HL-60 (cell line): ENCODE measurements at regions not wholly inside any gene's neighbourhood (a gene's known extent, or its start where the extent isn't known, plus 50 kb on each side); places are given as distances from the start of the nearest gene placed in this dataset.
A peak's percentile ranks its signal among the peaks of the same experiment; 100 is the strongest.

Source experiments
- DNase-seq, 2 experiments: peaks; one replicate each; pipeline ENCODE4 v3.0.0-alpha.2; 2010 to 2020; ENCODE audit warnings: low read depth in 1 of 2, low spot score in 1 of 2
- H3K27ac ChIP-seq: fragments of 250-450 bp; sonication (Bioruptor Pico); replicated peaks from 2 replicates; pipeline ENCODE4 v1.5.1; 2020; ENCODE audit warnings: mild to moderate bottlenecking, moderate library complexity
- H3K27me3 ChIP-seq: fragments of 250-450 bp; sonication (Bioruptor Pico); 2 replicates; pipeline ENCODE4 v1.5.1; 2021; ENCODE audit warnings: mild to moderate bottlenecking, moderate library complexity; ENCODE audit not compliant: insufficient read depth, poor library complexity, severe bottlenecking
- H3K4me3 ChIP-seq: replicated peaks from 2 replicates; pipeline ENCODE4 v1.5.1; 2011; ENCODE audit warnings: mild to moderate bottlenecking, control low read depth, low read length; ENCODE audit not compliant: insufficient read depth
- GABPA ChIP-seq: IDR thresholded peaks from 2 replicates; pipeline ENCODE4 v1.6.1; 2012; ENCODE audit warnings: low read depth
- POLR2AphosphoS5 ChIP-seq: IDR thresholded peaks from 2 replicates; pipeline ENCODE4 v1.6.1; 2012; ENCODE audit warnings: low read depth
- SPI1 ChIP-seq: IDR thresholded peaks from 2 replicates; pipeline ENCODE4 v1.6.1; 2012; ENCODE audit warnings: low read depth, mild to moderate bottlenecking, borderline replicate concordance
- TF ChIP-seq, protein P1 (sequence below): IDR thresholded peaks from one replicate; pipeline ENCODE4 v1.5.1; 2011; ENCODE audit warnings: low read length, control low read depth, inconsistent platforms; ENCODE audit not compliant: insufficient read depth
- TF ChIP-seq, protein P2 (sequence below): IDR thresholded peaks from 2 replicates; pipeline ENCODE4 v1.6.1; 2012; ENCODE audit warnings: low read depth; ENCODE audit not compliant: insufficient replicate concordance

DNA sequence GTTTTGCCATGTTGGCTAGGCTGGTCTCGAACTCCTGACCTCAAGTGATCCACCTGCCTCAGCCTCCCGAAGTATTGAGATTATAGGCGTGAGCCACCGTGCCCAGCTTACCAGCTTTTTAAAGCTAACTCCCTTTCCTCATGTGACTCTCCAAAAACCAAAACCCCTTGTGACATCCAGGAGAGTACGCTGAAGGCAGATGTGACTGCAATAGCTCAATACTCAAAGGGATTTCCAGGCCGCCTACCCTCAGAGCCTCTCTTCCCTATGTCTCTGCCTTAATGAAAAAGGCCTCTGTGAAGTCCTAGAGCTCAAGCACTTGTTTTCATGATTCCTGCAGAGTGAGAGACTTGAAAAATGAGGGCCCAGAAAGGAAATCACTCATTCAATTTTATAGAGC, 82.6 kb downstream of the TEX35 start:
- no peak overlapping the region for H3K27ac ChIP-seq
- DNase-seq = no peak
- H3K4me3 ChIP-seq = no peak overlapping the region
- TF ChIP-seq, protein P1, sequence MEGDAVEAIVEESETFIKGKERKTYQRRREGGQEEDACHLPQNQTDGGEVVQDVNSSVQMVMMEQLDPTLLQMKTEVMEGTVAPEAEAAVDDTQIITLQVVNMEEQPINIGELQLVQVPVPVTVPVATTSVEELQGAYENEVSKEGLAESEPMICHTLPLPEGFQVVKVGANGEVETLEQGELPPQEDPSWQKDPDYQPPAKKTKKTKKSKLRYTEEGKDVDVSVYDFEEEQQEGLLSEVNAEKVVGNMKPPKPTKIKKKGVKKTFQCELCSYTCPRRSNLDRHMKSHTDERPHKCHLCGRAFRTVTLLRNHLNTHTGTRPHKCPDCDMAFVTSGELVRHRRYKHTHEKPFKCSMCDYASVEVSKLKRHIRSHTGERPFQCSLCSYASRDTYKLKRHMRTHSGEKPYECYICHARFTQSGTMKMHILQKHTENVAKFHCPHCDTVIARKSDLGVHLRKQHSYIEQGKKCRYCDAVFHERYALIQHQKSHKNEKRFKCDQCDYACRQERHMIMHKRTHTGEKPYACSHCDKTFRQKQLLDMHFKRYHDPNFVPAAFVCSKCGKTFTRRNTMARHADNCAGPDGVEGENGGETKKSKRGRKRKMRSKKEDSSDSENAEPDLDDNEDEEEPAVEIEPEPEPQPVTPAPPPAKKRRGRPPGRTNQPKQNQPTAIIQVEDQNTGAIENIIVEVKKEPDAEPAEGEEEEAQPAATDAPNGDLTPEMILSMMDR = no peak
- no peak for TF ChIP-seq POLR2AphosphoS5
- no peak for TF ChIP-seq SPI1
- TF ChIP-seq, protein P2, sequence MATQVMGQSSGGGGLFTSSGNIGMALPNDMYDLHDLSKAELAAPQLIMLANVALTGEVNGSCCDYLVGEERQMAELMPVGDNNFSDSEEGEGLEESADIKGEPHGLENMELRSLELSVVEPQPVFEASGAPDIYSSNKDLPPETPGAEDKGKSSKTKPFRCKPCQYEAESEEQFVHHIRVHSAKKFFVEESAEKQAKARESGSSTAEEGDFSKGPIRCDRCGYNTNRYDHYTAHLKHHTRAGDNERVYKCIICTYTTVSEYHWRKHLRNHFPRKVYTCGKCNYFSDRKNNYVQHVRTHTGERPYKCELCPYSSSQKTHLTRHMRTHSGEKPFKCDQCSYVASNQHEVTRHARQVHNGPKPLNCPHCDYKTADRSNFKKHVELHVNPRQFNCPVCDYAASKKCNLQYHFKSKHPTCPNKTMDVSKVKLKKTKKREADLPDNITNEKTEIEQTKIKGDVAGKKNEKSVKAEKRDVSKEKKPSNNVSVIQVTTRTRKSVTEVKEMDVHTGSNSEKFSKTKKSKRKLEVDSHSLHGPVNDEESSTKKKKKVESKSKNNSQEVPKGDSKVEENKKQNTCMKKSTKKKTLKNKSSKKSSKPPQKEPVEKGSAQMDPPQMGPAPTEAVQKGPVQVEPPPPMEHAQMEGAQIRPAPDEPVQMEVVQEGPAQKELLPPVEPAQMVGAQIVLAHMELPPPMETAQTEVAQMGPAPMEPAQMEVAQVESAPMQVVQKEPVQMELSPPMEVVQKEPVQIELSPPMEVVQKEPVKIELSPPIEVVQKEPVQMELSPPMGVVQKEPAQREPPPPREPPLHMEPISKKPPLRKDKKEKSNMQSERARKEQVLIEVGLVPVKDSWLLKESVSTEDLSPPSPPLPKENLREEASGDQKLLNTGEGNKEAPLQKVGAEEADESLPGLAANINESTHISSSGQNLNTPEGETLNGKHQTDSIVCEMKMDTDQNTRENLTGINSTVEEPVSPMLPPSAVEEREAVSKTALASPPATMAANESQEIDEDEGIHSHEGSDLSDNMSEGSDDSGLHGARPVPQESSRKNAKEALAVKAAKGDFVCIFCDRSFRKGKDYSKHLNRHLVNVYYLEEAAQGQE = no peak
- TF ChIP-seq GABPA = no peak
- H3K27me3 ChIP-seq = no peaks in the 10 kb centered on the region

DNA sequence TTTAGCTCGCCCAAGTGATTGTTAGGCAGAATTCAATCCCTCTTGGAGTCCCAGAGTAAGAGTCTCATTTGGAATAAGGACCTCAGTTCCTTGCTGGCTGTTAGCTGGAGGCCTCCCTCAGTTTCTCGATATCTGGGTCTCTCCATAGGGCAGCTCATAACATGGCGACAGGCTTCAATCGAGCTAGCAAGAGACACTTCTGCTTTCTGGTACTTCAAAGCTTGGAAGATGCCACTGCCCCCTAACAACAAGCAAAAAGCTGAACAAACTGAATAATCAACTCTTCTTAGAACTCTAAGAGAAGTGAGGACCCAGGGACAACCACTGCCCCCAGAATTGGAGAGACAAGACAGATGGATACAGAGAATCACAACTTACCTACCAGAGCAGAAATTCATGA, 86.2 kb downstream of the TEX35 start:
- no peak for DNase-seq
- H3K27me3 ChIP-seq = no peaks in the 10 kb centered on the region
- H3K27ac ChIP-seq = no peak overlapping the region
- H3K4me3 ChIP-seq = no peak overlapping the region
- TF ChIP-seq POLR2AphosphoS5 (no peak), SPI1 (peak; percentile 73; the same call in 1 of the 2 replicates)

DNA sequence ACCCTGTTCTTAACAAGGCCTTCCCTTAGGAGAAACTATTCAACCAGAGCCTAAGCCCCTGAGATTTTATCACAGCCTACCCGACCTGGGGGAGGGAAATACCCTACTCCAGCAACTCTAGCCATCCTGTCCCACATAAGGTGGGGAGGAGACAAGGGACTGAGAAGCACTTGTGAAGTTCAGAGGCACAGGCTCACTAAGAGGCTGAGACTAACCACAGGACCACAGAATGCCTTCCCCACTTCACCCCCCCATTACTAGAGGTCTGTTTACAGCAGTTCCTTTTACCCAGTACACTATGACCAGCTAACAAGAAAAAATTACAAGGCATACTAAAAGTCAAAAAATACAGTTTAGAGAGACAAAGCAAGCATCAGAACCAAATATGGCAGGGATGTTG, 86.8 kb downstream of the TEX35 start:
- H3K27ac ChIP-seq = no peak overlapping the region
- peak in 1 of 2 experiments; percentile 24 for DNase-seq
- TF ChIP-seq GABPA (no peak), SPI1 (peak; percentile 28; the same call in 1 of the 2 replicates)
- no peak overlapping the region for H3K4me3 ChIP-seq
- no peaks in the 10 kb centered on the region for H3K27me3 ChIP-seq

DNA sequence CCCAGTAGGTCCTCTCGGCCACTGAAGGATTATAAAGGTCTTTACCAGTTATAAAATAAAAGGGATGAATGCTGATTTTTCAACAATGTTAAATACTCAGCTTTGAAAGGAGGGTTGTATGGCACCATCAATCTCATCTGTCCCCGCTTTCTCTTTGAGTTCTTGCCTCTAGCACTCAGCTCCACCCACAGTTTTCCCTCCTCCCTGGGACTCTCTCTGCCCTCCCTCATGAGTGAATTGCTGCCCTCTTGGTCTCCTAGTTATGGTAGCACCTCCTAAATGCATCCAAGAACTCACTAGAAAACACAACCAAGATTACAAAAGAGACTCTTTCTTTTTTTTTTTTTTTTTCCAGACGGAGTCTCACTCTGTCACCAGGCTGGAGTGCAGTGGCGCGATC, 91.0 kb downstream of the TEX35 start:
- Histone ChIP-seq H3K27me3 (no peaks in the 10 kb centered on the region), H3K27ac (no peak overlapping the region), H3K4me3 (no peak overlapping the region)
- no peak for DNase-seq
- TF ChIP-seq, protein P1 = no peak
- TF ChIP-seq GABPA (no peak), POLR2AphosphoS5 (no peak), SPI1 (no peak)
- TF ChIP-seq, protein P2 = no peak

DNA sequence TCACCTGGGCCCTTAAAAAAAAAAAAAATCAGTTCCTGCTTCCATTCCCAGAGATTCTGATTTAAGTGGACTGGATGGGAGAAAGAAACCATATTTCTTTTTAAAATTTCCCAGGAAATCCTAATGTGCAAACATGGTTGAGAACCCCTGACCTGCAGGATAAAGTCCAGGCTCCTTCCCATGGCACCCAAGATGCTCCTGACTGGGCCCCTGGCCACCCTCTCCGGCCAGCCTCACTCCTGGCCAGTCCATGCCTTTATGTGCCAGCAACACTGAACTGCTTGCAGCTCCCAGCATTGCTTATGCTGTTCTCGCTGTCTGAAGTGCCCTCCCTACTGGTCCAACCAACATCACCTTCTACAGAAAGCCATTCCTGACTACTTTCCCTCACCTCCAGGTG, 93.9 kb downstream of the TEX35 start:
- Histone ChIP-seq H3K27ac (no peak overlapping the region), H3K4me3 (no peak overlapping the region)

More for the DNA sequence above, 93.9 kb downstream of the TEX35 start:
- no peak for TF ChIP-seq GABPA
- TF ChIP-seq, protein P2 = no peak
- no peak for TF ChIP-seq SPI1
- TF ChIP-seq POLR2AphosphoS5 = no peak
- TF ChIP-seq, protein P1 = no peak
- no peak for DNase-seq
- H3K27me3 ChIP-seq = no peaks in the 10 kb centered on the region
